PFSK-1 (cell line): ENCODE measurements at regions not wholly inside any gene's neighbourhood (a gene's known extent, or its start where the extent isn't known, plus 50 kb on each side); places are given as distances from the start of the nearest gene placed in this dataset.

Source experiments
- SIN3A ChIP-seq: IDR thresholded peaks from 2 replicates; pipeline ENCODE4 v1.6.1; 2012; ENCODE audit warnings: mild to moderate bottlenecking, low read length, moderate library complexity, borderline replicate concordance; ENCODE audit not compliant: insufficient read depth
- TAF1 ChIP-seq: IDR thresholded peaks from 2 replicates; pipeline ENCODE4 v1.6.1; 2012; ENCODE audit warnings: low read length, control low read depth, borderline replicate concordance; ENCODE audit not compliant: insufficient read depth
- TF ChIP-seq, protein P1 (sequence below), 2 experiments: IDR thresholded peaks; 2 replicates each; pipeline versions ENCODE4 v1.6.1 to v1.8.0; 2011 to 2012; ENCODE audit warnings: low read depth in 2 of 2, low read length in 2 of 2, control low read depth in 1 of 2, inconsistent platforms in 1 of 2, mild to moderate bottlenecking in 1 of 2, moderate library complexity in 1 of 2; ENCODE audit not compliant: insufficient read depth in 1 of 2

DNA sequence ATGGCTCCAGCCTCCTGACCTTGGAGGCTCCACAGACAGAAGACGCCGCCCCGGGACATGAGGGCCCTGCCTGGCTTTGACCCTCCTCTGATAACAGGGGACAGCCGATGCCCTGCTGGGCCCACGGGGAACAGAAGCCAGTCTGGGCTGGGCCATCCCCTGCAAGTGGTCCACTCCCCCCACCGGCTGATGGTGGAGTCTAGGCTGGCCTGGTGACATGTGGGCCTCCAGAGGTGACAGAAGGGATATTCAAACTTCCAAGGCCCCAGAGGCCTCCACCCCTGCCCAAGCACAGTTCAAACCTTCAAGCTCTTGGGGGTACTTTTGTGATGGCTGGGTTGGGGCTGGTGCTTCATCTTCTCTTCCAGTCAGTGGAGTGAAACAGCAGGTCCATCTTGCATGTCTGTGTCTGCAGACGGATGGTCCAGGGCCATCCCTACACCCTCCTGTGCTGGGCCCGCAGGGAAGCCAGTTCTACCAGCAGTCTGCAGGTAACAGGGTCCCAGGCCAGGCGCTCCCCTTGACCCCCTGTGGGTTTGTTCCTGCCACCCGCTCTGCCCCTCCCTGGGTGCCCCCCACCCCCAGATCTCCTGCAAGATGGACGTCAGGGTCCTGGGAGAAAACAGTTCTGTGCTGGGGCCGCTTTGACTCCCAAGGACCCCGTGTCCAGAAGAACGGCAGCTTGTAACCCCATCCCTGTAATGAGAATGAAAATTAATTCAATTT lies 929.9 kb downstream of the BRD1 start:
- no peak for TF ChIP-seq SIN3A
- TF ChIP-seq, protein P1, sequence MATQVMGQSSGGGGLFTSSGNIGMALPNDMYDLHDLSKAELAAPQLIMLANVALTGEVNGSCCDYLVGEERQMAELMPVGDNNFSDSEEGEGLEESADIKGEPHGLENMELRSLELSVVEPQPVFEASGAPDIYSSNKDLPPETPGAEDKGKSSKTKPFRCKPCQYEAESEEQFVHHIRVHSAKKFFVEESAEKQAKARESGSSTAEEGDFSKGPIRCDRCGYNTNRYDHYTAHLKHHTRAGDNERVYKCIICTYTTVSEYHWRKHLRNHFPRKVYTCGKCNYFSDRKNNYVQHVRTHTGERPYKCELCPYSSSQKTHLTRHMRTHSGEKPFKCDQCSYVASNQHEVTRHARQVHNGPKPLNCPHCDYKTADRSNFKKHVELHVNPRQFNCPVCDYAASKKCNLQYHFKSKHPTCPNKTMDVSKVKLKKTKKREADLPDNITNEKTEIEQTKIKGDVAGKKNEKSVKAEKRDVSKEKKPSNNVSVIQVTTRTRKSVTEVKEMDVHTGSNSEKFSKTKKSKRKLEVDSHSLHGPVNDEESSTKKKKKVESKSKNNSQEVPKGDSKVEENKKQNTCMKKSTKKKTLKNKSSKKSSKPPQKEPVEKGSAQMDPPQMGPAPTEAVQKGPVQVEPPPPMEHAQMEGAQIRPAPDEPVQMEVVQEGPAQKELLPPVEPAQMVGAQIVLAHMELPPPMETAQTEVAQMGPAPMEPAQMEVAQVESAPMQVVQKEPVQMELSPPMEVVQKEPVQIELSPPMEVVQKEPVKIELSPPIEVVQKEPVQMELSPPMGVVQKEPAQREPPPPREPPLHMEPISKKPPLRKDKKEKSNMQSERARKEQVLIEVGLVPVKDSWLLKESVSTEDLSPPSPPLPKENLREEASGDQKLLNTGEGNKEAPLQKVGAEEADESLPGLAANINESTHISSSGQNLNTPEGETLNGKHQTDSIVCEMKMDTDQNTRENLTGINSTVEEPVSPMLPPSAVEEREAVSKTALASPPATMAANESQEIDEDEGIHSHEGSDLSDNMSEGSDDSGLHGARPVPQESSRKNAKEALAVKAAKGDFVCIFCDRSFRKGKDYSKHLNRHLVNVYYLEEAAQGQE (IDR thresholded peaks at IDR 0.05; ENCODE audit: insufficient read depth in 1 of 2, low read depth in 2 of 2, low read length in 2 of 2) = no peak
- no peak for TF ChIP-seq TAF1
